Left kidney (tissue), 1 donor: ENCODE measurements at regions not wholly inside any gene's neighbourhood (a gene's known extent, or its start where the extent isn't known, plus 50 kb on each side); places are given as distances from the start of the nearest gene placed in this dataset.
A peak's percentile ranks its signal among the peaks of the same experiment; 100 is the strongest.
"Not testable (repeated sequence)": the region's sequence is repeated elsewhere in the genome, so short reads cannot be mapped to it uniquely, and the experiment has no call there.

Experiments
- DNase-seq: peaks from one replicate; pipeline ENCODE4 v3.0.0-alpha.2; 2013

GRCh38 chr9:86997156-86997555, 49.9 kb upstream of the GAS1 start:
- DNase-seq = no peak

- no peak for DNase-seq
These were observed 50.6 kb upstream of the GAS1 start for GRCh38 chr9:86997951-86998350.

- DNase-seq = no peak
These were observed 55.2 kb upstream of the GAS1 start for GRCh38 chr9:87002517-87002916.

GRCh38 chr9:87004016-87004415, 56.7 kb upstream of the GAS1 start:
- no peak for DNase-seq

GRCh38 chr9:87006956-87007355, 59.6 kb upstream of the GAS1 start:
- DNase-seq = no peak

- DNase-seq = no peak
These were observed 60.5 kb upstream of the GAS1 start for GRCh38 chr9:87007711-87008366.

- DNase-seq = no peak
These were observed 61.4 kb upstream of the GAS1 start for GRCh38 chr9:87008667-87009066.

- DNase-seq = no peak
These were observed 63.3 kb upstream of the GAS1 start for GRCh38 chr9:87010626-87011025.

- DNase-seq = no peak
These were observed 64.2 kb upstream of the GAS1 start for GRCh38 chr9:87011551-87011950.

- no peak for DNase-seq
These were observed 66.2 kb upstream of the GAS1 start for GRCh38 chr9:87013490-87013889.

- no peak for DNase-seq
These were observed 67.1 kb upstream of the GAS1 start for GRCh38 chr9:87014436-87014835.

- DNase-seq = no peak
These were observed 69.4 kb upstream of the GAS1 start for GRCh38 chr9:87016681-87017080.

- no peak for DNase-seq
These were observed 73.1 kb upstream of the GAS1 start for GRCh38 chr9:87020169-87020950.

GRCh38 chr9:87022178-87022577, 74.9 kb upstream of the GAS1 start:
- no peak for DNase-seq

- DNase-seq = no peak
These were observed 78.9 kb upstream of the GAS1 start for GRCh38 chr9:87026204-87026603.

- not testable (repeated sequence) for DNase-seq
These were observed 81.5 kb upstream of the GAS1 start for GRCh38 chr9:87028836-87029235.

GRCh38 chr9:87029905-87030304, 82.6 kb upstream of the GAS1 start:
- DNase-seq = no peak

GRCh38 chr9:87034841-87035240, 87.5 kb upstream of the GAS1 start:
- DNase-seq = no peak

- DNase-seq = peak; percentile 66
These were observed 88.6 kb upstream of the GAS1 start for GRCh38 chr9:87035879-87036278.

- no peak for DNase-seq
These were observed 89.2 kb upstream of the GAS1 start for GRCh38 chr9:87036506-87036905.

GRCh38 chr9:87039809-87040392, 92.6 kb upstream of the GAS1 start:
- DNase-seq = no peak

GRCh38 chr9:87040410-87041009, 93.2 kb upstream of the GAS1 start:
- DNase-seq = no peak
